ENCODE measurements at regions not wholly inside any gene's neighbourhood (a gene's known extent, or its start where the extent isn't known, plus 50 kb on each side); places are given as distances from the start of the nearest gene placed in this dataset.

DNA sequence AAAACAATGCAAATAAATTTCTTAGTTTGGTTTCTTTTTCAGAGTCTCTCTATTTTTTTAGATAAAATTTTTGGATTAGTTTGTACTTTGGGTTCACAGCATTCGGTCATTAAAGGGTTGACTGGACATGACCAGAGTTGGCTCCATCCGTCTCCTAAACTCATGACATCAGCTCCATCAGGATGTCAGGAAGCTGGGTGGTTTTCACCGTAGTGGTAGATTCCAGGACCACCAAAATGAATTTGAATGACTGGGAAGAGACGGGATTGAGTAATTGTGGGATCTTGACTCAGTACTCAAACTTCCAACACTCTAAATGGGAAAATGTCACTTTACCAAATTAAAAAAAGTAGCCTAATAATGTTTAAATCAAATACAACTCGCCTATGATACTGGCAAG, 279.2 kb upstream of the DUSP10 start:
- DNase-seq: no peak

DNA sequence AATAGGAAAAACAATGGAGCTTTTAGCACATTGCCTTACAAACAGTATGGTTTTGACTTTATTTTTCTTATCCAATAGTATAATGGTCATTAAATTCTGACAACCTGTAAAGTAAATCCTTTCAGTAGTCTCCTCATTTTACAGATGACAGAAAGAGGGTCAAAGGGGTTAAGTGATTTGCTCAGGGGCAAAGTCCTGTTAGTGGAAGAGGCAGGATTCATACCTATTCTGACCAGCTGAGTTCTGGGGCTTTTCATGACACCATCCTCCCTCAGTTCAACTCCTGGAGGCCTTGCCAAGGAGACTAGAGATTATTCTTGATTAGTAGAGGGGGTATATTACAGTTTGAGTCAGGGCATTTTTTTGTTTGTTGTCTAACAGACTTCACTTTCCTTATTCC, 278.7 kb upstream of the DUSP10 start:
- DNase-seq: no peak

DNA sequence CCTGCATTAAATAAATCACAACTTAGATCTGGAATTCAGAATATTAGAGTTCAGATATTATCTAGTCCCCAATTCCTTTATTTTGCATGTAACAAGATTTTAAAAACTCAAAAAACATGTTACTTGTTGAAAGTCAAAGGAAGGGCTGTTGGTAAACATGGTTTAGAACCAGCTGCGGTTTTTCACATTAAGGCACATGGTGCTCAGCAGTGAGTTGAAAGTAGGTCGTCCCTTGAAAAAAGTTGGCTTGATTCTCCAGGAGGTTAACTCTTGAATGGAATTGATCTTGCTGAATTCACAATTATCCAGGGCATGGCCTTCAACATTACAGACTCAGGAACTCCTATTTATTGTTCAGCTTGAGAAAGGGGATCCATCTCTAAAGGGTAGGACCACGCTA, 277.1 kb upstream of the DUSP10 start:
- DNase-seq: no peak

DNA sequence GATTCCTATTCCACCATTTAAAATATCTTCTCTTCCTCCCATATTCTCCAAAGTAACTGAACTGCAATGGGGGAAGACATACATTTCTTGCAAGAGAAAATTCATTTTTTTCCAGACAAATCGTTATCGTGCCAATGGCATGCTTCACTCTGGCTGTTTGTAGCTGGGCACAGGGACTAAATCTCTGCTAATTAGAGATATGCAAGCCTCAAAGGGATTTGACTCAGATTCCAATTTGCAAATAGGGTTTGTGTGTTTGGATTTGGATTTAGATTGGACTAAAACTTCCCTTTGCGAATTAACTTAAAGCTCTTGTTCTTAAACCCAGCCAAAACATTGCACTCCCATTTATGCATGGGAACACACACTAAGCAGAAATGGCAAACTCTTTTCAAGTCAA, 276.2 kb upstream of the DUSP10 start:
- DNase-seq: no peak

DNA sequence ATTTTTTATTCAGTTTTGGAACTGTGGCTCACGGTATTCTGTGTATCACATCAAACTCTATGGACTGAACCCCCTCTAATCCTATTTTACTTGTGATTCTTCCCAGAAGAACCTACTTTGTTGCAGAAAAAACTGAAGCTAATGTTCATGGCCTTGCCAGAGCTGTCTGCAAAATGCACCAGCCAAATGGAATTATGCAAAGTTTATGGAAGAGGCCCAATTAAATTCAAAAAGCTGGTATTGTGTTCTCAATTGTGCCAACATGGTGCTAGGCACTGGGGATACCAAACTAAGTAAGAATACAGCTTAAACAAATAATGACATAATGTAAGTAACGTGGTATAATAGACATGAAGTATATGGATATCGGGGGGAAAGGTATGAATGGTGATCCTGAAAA, 273.8 kb upstream of the DUSP10 start:
- no peak for DNase-seq

DNA sequence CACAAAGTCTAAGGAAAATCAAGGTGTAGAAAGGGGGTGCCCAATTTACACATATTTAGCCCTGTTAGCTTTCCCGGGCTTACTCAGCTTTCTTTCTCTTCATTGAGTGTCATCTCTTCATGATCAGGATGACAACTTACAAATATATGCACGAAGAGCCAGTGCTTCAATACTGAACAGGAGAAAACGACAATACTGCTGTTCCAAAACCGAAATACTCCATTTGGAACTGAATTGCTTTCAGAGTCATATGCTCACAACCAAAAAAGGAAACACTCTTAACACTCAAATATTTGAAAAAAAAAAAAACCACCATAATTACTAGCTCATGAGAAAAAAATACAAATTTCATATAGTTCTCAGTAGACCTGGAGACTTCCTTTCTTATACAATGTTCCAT, 272.1 kb upstream of the DUSP10 start:
- no peak for DNase-seq

DNA sequence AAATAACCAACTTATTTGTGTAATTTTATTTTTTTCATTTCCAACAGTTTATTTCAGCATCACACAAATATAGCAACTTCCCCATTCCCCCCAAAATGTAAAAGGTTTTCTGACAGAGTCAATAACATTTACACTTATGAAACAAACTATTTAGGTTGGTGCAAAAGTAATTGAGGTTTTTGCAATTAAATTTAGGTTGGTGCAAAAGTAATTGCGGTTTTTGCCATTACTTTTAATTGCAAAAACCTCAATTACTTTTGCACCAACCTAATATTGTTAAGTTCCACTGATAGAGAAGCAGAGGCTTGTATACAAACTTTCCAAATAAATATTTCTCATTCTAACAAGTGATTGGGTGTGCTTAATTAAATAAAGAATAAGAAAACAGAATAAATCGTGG, 270.9 kb upstream of the DUSP10 start:
- DNase-seq: no peak

DNA sequence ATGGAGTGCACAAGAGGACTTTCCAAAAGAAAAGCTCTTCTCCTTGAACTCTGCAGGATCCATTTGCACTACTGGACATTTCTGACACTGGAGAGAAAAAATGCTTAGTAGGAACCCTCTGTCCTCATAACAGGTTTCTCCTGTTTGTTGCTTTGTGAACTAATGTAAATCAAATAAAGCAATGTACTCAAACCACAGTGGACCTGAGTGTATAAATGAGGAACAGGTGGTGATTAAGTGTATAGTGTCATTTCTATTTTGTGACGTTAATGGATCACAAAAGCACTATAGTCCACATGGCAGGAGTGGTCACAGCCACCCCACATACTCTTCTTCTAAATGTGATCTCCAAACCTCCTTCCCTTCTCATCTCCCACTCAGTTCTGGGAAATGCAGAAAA, 268.4 kb upstream of the DUSP10 start:
- DNase-seq: no peak

DNA sequence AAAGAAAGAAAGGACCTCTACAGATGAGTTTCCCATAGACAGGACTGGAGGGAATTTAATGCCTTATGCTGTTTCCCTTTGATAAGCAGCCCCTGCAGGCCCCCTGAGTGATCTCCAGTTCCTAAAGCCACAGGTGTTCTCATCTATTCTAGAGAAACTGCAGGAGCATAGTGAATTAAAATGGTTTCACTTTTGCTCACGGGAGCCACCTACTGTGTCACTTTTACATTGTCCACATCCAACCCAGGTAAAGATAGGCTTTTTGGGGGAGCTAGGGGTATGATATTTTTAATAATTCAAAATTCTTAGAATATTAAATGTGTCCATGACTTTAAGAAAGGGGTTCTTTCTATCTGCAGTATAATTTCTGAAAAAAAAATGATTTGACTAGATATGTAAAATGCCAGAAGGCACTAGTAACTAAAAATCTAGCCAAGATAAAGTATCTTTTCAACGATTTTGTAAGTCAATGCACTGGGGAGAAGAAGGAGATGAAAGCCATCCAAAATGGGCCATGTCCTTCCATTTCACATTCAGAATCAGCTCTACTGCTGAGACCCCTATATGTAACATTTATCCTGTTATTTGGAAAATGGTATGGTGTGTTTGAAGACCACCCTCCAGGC, 267.3 kb upstream of the DUSP10 start:
- DNase-seq: no peak

DNA sequence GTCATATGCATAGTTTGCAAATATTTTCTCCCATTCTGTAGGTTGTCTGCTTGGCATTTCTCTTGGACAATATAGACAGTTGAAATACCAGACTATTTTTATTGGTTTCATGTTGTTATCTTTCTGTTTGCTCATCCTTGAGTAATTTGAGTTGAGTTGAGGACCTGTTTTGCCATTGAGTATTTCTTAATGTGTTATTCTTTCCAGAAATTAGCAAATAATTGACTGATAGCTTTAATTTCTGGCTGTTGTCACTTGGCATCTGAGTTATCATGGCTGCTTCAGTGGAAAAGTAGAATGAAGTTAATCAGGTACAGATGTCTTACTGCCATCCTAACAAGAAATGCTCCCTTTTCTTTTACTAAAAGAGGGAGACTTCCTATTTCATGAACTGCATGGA, 264.8 kb upstream of the DUSP10 start:
- DNase-seq: no peak

DNA sequence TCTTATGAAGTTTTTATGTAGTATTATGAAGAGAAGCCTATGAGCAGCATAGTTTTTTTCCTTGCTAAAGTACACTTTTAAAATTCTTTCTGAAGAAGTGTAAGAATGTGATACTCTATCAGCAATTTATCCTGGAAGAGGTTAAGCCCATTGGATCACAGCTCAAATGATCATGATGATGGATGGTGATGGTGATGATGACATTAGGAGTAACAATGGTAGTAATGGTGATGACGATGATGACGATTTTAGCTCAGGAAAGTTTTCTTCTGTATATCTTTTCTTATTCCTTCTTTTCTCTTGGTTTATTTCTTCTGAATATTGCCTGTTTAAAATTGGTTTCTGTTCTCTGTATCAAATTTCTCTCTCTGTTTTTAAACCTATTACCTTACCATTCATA, 262.9 kb upstream of the DUSP10 start:
- no peak for DNase-seq

DNA sequence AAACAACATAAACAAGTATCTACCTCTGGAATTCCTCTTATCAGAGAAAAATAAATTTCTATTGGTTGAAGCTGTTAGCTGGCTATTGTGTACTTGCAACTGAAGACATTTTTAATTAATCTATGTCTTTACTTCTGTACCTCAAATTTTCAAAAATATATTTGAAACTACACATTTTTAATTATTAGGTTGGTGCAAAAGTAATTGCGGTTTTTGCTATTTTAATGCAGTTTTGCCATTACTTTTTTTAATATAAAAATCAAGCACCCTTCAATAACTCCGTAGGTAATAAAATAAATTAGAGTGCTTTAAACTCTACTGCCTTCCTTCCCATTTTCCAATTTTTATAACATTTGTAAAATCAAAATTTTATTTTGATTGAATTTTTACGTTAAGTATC, 262.1 kb upstream of the DUSP10 start:
- no peak for DNase-seq

DNA sequence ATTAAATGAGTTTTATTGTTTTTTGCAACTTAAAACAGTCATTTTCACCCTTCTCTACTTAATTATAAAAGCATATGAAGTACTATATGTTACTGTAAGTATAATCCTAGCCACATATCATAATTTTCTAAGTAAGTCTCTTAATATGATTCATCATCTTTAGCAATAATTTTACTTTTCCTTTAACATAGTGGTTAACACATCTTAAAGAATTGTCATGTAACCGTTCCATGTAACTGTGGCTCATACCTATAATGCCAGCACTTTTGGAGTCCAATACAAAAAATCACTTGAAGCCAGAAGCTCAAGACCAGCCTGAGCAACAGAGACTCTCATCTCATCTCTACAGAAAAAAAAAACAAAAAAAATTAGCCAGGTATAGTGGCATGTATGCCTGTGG, 260.6 kb upstream of the DUSP10 start:
- DNase-seq: no peak

DNA sequence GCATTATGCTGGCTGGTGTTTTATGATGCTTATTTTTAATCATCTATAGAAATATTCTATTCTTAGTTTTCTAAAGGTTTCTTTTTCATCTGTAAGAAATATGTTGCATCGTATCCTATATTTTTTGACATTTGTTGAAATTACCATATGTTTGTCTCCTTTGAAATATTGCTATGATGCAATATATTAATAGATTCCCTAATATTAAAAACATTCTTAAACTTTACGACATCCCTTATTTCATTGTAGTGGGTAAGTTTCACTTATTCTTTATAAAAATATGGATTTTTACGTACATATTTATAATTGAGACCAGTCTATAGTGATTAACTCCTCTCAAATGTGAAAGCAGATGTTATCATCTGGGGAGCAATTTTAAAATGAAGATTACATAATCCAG, 258.2 kb upstream of the DUSP10 start:
- no peak for DNase-seq

DNA sequence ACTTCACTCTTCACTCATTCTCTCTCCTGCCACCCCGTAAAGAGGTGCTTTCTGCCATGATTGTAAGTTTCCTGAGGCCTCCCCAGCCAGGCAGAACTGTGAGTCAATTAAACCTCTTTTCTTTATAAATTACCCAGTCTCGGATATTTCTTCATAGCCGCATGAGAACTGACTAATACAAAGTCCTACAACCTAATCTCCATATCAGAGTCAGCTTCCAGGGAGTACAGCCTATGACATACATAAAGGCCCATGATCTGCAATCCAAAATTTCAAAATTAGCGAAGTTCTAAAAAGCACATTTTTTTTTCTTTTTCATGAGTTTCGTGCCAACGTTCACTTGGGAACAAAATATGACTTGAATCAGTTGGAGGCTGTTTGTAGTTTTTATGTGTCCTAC, 256.9 kb upstream of the DUSP10 start:
- no peak for DNase-seq

DNA sequence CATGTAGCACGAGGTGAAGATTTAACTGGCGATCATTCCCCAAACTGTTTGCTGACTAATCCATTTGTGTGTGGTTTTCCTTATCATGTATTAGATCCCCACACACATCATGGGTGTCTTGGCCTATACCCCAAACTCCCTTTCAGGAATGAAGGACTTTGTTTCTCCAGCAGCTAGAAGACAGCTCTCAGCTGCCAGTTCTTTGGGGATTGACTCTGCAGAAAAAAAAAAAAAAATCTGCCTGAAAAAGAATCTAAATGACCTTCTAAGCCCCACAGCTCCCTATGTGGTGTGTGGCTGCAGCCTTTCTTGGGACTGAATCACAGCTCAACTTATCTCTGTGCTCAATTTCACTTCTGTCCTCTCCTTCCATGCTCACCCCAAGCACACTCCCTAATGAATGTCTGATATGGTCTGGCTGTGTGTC, 256.3 kb upstream of the DUSP10 start:
- DNase-seq: peak; percentile 42

DNA sequence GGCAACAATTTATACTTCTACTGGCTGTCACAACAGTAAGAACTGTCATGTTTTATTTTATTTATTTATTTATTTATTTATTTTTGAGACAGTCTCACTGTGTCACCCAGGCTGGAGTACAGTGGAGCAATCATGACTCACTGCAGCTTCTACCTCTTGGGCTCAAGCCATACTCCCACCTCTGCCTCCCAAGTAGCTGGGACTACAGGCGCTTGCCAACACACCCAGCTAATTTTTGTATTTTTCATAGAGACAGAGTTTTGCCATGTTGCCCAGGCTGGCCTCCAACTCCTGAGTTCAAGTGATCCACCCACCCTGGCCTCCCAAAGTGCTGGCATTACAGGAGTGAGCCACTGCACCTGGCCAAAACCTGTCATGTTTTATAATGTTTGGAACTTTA, 255.1 kb upstream of the DUSP10 start:
- peak; percentile 55 for DNase-seq

DNA sequence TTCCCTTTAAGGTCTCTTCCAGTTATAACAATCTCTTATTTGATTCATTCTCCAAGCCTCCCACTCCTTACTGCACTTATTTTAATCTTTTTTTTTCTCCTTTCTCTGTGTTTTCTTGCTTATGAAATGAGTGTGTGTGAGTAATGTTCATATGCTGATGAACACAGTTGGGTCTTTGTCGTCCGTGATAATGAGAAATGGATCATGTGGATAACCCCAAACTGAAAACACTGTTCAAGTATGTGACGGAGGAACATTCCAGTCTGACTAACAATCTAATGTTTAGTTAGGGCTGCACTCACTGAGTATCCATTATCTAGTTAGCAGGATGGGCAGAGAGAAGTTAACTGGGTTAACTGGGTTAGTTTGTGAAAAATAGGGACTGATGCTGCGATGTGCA, 253.1 kb upstream of the DUSP10 start:
- peak; percentile 92 for DNase-seq

DNA sequence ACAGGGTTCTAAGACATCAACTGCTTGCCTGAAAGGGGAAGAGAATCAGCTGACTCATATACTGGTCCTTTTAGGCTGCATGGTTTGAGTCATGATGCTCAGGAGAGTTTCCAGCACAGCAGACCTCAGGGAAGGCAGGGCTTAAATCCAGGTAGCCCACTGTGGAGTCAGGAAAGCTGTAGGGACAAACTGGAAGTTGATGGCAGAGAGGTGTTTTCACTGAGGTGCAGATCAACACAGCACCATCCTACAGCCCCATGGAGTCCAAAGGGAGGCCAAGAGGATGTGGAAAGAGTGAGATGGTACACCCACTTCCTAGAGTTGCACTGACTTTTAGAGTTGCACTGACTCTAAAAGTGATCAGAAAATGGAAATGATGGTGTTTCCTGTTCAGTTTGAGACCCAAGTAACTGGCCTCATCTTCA, 252.4 kb upstream of the DUSP10 start:
- DNase-seq: peak; percentile 73

DNA sequence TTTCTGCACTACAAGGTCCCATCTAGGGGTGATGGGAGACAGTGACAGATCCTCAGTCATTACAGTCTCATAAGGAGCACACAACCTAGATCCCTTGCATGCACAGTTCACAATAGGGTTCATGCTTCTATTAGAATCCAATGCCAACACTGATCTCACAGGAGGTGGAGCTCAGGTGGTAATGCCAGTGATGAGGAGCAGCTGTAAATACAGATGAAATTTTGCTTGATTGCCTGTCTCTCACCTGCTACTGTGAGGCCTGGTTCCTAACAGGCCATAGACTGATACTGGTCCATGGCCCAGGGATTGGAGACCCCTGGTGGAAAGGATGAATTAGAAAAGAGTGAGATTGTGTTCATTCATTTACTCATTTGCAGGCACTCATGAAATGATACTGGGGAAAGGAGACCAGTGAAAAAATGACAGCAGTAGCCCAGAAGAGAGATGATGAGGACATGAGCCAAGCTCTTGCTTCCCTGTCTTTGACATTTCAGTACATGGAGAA, 251.6 kb upstream of the DUSP10 start:
- no peak for DNase-seq

DNA sequence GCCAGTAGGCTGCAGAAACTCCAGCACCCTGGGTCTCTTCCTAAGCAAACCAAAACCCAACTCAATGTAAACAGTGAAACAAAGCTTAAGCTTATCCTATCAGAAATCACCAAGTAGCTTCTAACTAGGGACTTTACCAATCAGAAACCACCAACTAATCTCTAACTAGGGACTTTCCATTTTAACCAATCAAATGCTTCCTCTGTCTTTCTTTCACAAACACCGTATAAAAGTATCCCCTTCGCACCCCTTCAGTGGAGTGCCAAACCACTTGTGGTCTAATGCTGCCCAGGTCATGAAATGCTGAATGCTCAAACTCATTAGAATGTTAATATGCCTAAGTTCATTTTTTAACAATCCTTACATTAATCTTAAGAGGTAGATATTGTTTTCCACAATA, 250.5 kb upstream of the DUSP10 start:
- DNase-seq: no peak

DNA sequence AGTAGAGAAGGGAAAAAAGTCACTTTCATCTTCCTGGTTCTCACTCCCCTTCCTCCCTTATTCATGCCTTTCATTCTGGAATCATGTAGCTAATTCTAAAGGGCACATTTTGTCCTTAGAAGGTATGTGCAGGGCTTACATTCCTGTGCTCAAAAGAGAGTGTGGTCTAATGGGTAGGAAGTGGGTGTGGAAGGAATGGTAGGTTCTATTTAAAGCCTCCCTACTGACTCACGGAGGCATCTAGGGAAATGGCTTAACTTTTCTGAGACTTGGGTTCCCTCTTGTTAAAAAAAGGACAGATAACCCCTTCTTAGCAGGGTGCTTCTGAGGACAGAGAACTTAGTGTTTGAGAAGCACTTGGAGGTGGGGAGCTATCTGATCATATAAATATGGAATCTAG, 249.3 kb upstream of the DUSP10 start:
- peak; percentile 84 for DNase-seq

DNA sequence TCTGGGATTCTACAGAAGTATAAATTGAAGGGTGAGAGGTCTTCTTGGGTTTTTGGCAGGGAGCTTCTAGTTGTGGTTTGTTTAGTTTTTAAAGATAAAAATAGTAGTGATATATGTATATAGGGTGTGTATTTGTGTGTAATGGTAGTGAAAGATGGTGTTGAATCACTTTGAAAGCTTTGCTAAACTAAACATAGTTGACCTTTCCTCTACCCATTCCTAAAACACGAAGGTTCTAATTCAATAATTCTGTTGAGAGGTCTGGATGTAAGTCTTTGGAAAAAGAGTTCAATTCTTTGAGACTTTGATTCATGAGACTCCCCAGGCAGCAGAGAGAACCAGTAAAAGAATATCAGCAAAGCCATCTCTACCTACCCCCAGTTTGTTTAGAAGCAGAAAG, 247.9 kb upstream of the DUSP10 start:
- DNase-seq: peak; percentile 69

DNA sequence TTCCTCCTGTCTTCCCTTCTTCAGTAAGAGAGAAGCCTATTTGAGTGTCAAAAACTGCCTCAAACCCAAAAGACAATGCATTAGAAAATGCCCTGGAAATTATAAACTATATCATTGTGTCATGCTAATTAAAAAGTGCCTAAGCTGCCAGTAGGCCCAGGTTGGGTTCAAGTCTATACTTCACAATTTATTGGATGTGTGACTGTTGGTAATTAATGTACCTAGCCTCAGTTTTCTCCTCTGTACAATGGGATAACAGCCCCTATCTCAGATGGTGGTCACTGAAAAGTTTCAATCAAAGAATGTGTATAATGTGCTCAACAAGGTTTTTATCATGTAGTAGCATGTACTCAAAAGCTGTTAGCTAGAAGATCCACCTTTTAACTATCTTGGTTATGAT, 246.9 kb upstream of the DUSP10 start:
- no peak for DNase-seq

DNA sequence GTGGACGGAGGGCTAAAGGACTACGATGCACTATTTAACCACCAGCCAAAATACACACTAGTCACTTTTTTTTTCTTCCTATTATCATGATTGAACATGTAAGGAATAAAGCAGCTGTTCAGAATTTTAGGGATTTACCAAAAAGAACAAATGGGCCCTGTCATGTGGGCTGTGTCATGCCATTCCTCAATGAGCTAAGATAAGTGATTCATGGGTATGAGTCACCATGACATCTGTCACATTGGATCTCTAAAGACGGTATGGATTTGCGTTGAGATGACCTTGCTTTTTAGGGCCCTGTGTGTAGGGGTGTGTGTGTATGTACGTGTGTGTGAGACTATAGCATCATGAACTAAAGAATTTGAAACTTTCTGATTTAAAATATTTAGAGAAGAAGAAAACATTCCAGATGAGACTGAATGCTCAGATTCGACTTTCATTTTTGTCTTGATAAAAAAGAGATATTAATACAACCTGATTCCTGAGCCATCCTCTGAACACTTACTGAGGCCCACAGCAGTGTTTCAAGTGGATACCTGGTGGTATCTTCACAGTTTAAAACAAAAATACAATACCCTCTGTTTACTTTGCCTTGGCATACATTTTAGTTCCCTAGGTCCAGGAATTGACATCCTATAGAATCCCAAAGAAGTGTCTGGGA, 246.1 kb upstream of the DUSP10 start:
- DNase-seq: peak; percentile 96
